HG03103 (cell line): ENCODE measurements at regions not wholly inside any gene's neighbourhood (a gene's known extent, or its start where the extent isn't known, plus 50 kb on each side); places are given as distances from the start of the nearest gene placed in this dataset.

Source experiments
- ATAC-seq: cut with Tn5 transposase; IDR thresholded peaks from one replicate; pipeline ENCODE4 v1.9.1; 2021; ENCODE audit warnings: low read depth; ENCODE audit not compliant: unreplicated experiment

- ATAC-seq: no peak
These were observed 394.1 kb downstream of the PBX1 start for GRCh38 chr1:164953098-164953497.

DNA sequence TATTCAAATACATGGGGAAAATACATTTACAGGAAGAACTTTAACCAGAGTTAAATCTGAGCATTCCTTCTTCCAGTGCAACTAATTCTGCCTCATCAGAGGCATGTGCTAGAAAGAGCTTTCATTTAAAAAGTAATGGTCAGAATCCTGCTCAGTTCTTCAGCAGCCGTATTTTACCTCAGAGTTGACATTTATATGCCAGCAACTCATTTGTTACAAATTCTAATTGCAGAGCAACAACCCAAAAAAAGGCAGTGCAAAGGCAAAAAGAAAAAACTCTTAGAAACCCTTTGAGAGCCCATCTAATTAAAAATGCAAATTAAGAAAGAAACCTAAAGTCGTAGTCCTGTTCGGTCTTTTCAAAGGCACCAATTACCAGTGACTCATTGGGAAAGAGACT, 392.5 kb downstream of the PBX1 start:
- ATAC-seq: no peak

DNA sequence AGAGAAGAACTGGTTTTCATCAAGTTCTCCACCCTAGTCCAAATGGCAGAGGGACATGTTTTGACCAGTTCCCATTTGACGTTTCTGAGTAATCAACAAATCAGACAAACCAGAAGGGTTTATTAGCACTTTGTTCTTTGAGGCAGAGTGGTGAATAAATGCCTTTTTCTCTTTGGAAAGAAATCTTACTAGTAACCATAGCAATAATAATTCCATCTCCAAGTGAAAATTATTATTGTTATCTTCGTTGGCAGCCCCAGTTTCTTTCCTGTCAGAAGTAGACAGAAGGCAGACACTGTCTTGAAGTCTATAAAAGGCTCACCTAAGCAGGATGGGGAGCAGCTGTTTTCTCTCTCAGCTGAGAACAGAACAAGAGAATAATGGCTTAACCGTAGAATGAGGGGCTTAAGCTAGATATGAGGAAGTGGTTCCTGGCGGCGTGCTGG, 391.6 kb downstream of the PBX1 start:
- ATAC-seq: no peak

DNA sequence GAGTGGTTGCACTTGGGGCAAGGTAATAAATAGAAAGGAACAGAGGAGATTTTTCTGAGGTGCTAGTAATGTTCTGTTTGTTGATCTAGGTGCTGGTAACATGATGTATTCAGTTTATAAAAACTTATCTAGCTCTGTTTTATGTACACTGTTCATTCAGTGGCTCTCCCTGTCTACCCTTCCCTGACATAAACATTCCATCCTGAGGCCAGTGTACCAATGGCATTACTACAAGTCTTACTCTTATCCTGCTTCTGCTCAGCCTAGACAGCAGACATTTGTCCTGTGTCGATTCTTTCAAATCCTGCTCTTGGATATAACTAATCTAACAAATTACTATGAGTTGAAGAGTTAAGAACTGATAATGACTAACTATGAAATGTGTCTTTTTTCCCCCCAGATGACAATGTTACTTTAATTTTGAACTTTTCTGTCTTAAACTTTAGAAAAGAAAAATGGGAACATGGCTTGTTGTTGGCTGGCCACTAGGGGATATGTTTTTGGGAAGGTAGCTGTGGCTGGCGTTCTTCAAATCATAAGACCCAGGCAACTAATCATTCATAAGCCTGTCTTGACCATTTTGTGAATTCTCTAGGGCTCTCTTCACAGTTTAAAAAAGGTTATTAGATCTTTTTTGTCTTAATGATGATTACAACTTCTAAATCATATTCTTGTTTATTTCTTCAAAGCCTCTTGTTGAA, 390.9 kb downstream of the PBX1 start:
- ATAC-seq: no peak

- ATAC-seq: no peak
These were observed 389.1 kb downstream of the PBX1 start for GRCh38 chr1:164948101-164948500.

DNA sequence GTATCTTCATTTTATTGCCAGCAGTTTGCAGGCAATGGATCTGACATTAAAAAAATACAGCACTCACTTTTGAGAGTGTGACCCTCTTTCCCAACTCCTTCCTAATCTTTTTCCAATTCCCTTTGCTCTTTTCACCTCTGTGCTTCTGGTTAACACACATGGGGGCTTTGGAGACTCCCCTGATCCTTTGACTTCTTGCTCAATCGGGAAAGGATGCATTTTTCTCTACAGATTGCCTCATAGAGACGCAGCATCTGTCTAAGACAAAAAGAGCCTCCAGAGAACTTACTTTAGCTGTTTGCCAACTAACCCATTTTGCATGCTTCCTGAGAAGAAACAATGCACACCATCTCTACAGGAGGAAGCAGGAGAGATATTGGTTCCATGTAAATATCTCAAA, 378.3 kb downstream of the PBX1 start:
- ATAC-seq: no peak

- ATAC-seq: no peak
These were observed 373.6 kb downstream of the PBX1 start for GRCh38 chr1:164932580-164932979.

- ATAC-seq: no peak
These were observed 371.8 kb downstream of the PBX1 start for GRCh38 chr1:164930833-164931232.

DNA sequence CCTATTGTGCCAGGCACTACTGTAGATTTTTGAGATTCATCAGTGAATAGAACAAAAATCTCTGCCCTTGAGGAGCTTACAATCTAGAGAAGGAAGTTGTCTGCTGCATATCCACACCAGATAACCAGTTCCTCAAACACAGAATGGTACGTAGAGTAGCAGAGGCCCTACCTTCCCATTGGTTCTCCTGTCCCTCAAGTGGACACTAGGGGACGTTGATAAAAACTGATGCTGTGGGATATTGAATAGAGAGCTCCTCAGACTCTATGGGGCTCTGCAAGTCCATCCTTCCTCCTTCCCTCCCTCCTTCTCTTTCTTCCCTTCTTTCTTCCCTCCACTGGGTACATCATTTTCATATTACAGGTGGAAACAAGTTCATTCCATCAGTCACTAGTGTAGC, 371.3 kb downstream of the PBX1 start:
- no peak for ATAC-seq

- ATAC-seq: no peak
These were observed 369.3 kb downstream of the PBX1 start for GRCh38 chr1:164928232-164928812.

GRCh38 chr1:164926107-164926506, 367.1 kb downstream of the PBX1 start:
- ATAC-seq: no peak

- no peak for ATAC-seq
These were observed 363.6 kb downstream of the PBX1 start for GRCh38 chr1:164922585-164922984.

DNA sequence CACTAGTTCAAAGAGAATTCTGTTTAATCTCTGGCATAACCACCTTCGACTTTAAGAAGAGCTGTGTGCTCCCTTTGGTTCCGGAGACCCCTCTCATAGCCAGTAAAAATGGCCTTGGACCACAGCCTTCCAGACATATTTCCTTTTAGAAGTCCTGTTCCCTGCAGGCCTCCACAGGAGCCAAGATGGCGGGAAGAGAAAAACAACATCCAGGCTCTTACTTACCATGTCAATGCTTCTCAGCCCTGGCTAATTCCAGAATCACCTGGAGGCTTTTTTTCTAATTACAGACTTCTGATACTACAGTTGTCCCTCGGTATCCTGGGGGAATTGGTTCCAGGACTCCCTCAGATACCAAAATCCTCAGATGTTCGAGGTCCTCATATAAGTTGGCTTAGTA, 362.5 kb downstream of the PBX1 start:
- no peak for ATAC-seq

GRCh38 chr1:164918140-164918539, 359.2 kb downstream of the PBX1 start:
- ATAC-seq: no peak

- ATAC-seq: no peak
These were observed 355.2 kb downstream of the PBX1 start for GRCh38 chr1:164914208-164914607.

GRCh38 chr1:164912290-164912689, 353.3 kb downstream of the PBX1 start:
- no peak for ATAC-seq

- ATAC-seq: no peak
These were observed 351.7 kb downstream of the PBX1 start for GRCh38 chr1:164910671-164911070.

- no peak for ATAC-seq
These were observed 348.7 kb downstream of the PBX1 start for GRCh38 chr1:164907666-164908065.

DNA sequence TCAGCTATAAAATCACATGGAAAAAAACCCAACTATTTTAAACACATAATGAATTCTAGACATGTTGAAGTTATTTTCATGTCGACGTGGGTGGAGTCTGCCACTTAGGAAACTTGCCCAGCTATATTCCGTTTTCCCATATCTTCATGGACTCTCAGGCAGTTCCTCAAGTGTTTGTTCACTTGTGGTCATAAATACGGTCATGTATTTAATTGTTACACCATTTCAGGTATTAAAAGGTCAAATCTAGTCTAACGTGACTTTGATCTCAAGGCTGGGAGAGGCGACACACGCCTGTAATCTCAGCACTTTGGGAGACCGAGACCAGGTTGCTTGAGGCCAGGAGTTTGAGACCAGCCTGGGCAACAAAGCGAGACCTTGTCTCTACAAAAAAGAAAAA, 346.9 kb downstream of the PBX1 start:
- no peak for ATAC-seq

DNA sequence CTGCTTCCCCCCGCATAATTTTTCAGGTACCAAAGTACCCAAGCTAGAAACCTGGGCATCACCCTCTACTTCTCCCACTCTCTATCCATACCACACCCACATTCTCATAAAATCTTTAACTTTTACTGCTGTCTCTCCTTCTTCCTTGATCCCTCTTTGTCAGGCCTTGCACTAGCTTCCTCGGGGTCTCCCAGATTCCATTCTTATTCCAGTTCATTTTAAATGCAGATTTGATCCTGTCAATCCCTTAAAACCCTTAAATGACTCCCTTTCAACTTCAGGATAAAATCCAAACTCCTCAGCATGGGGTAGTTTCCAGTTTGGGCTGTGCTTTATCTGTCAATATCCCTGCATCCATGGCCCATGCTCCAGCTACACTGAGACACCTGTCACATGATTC, 343.5 kb downstream of the PBX1 start:
- ATAC-seq: no peak
